ENCODE measurements at regions not wholly inside any gene's neighbourhood (a gene's known extent, or its start where the extent isn't known, plus 50 kb on each side); places are given as distances from the start of the nearest gene placed in this dataset.

GRCh38 chr12:61860451-61860850 lies 399.8 kb upstream of the USP15 start:
- no peak for DNase-seq

DNA sequence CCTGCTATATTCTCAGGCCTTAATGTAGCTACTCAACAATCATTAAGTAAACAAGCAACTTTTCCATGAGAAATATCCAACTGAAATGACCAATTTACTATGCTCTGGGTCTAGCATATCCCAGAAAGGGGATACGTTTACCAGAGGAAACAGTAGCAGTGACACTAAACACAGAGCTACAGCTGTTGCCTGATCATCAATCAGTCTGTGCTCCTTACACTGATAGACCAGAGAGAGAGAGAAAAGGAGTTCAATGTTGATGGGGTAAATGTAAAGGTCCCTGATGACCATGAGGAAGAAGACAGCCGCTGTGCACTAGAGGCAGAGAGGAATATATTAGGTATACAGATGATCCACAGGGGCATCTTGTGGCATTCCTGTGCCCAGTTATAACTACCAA lies 397.2 kb upstream of the USP15 start:
- no peak for DNase-seq

DNA sequence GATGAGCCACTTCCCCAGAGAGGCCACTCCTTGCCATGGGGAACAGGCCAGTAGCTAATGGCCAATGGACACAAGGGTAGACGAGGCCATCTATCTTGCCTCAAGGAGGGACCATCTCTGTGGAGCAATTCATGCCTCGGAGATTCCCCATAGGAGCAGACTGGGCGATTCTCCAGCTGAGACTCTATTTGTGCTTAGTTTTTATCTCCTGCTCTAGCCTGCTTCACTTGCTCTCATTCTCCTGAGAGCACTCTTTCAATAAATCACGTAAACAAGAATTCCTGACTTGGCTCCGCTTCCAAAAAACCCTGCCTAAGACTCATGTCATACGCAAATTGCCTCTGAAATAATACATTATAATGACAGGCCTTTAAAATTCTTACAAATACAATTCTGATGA lies 396.4 kb upstream of the USP15 start:
- no peak for DNase-seq

DNA sequence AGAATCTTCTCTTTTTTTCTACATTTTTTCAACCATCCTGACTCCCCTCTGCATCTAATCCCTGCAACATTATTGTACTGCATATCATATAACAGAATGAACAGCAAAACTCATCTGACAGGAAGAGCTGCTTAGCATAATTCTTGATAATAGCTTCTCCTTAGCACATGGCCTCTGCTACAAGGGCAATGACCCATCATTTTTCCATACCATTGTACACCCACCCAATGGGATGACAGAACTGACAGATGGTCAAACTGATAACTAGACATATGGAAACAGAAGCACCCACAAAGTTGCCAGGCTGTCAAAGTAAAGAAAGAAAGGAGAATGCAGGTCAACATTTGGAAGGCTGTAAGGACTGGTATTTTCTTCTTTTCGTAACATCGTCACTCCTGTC lies 390.4 kb upstream of the USP15 start:
- DNase-seq, result no peak

DNA sequence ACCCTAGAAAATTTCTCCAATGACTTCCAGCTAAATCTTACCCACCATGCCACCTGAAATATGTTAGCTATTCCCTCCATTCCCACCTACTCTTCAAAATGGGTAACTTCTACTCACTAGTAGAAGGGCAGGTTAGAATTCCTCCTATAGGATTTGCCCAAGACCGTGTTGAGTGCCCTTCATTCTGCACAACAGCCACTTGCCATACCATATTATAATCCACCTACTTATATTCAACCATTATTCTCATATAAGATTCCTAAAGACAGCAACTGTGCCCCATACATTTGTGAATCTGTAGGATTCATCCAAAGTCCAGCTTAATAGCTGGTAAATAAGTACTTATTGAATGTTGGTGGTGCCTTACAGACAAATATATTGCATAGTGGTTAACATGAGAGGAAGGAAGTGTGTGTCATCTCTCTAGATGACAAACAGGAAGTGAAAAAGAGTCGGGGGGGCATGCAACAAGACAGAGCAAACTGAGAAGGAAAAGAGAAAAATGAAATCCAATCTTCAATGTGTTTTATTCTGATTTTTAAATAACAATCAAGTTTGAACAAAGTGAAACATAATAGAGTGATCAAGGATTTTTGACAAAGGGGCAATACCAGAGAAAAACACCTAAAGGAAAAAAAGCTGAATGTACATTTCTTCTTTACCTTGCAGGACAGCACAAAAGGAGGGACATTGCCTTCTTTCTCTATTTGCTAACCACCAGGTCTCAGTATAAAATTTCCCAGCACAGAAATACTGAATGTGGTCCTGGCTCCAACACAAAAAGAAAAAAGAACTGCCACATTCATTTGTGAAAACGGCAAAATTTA lies 389.3 kb upstream of the USP15 start:
- DNase-seq, result peak; percentile 7

- no peak for DNase-seq
These were observed 388.8 kb upstream of the USP15 start for GRCh38 chr12:61871485-61871810.

DNA sequence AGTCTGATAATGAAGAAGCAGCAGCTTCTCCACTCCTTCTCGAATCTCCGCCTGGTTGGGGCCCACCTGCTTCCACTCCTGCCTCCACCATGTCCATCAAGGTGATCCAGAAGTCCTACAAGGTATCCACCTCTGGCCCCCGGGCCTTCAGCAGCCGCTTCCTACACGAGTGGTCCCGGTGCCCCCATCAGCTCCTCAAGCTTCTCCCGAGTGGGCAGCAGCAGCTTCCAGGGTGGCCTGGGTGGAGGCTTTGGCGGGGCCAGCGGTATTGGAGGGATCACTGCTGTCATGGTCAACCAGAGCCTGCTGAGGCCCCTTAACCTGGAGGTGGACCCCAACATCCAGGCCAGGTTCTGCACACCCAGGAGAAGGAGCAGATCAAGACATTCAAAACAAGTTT lies 381.0 kb upstream of the USP15 start:
- no peak for DNase-seq

GRCh38 chr12:61880186-61880585 lies 380.0 kb upstream of the USP15 start:
- DNase-seq, result no peak

DNA sequence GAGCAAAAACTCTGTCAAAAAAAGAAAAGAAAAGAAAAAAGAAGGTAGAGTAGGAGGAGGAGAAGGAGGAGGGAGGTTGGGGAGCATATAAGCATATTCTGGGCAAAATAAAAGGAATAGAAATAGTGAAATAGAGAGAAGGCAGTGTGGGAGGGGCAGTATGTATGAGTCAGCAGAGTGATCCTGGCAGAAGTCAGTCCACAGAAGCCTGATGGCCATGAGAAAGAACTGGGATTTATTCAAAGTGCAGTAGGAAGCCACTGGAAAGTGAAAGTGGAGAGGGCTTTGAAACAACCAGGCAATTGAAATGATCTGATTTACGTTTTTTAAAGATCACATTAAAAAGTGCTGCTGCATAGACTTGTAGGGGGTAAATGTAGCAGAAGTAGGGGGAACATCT lies 368.6 kb upstream of the USP15 start:
- DNase-seq, result no peak

DNA sequence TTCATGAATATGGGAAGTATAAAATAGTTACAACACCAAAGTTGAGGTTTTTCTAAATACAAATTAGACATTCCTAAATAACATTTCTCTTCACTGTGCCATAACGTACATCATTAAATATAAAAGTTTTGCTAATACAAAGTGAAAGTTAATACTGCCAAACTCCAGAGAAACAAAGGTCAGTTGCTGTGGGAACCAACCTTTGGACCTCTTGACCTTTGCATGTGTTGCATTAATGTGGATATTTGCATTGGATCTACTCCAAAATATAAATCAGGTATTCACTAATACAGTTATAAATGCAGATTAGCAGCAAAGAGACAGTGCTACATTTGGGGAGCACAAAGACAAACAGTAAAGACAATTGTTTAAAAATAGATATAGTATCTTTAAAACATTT lies 366.0 kb upstream of the USP15 start:
- no peak for DNase-seq

GRCh38 chr12:61896436-61896835 lies 363.8 kb upstream of the USP15 start:
- no peak for DNase-seq

GRCh38 chr12:61902403-61902802 lies 357.8 kb upstream of the USP15 start:
- no peak for DNase-seq

DNA sequence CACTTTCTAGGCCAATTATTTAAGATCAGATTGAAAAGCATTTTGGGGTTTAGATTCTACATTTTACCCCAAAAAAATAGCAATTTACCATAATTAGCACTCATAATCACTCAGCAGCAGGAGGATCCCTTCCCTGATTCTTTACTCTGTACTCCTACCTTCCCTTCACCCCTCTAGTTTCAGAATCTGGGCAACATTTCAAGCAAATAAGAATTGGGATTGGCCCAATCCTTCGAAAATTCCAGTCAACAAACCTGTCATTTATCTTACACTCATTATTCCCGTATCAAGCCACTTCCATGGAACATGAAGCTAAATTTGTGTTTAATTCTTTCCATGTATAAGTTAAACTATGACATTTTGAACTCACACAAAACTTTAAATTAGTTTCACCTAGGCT lies 349.1 kb upstream of the USP15 start:
- no peak for DNase-seq

DNA sequence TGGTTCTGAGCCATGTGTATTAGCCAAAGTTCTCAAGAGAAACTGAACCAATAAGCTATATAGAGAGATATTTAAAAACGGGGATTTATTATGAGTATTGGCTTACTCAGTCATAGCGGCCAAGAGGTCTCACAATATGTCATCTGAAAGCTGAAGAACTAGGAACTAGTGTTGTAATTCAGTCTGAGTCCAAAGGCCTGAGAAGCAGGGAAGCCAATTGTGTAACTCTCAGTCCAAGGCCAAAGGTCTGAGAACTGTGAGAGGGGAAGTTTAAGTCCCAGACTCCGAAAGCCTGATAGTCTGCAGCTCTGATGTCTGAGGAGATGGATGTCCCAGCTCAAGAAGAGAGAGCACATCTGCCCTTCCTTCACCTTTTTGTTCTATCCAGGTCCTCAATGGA lies 344.8 kb upstream of the USP15 start:
- DNase-seq, result no peak

GRCh38 chr12:61916831-61917230 lies 343.4 kb upstream of the USP15 start:
- no peak for DNase-seq

GRCh38 chr12:61919686-61920085 lies 340.5 kb upstream of the USP15 start:
- DNase-seq, result no peak

- DNase-seq, result no peak
These were observed 340.0 kb upstream of the USP15 start for GRCh38 chr12:61920230-61920629.

DNA sequence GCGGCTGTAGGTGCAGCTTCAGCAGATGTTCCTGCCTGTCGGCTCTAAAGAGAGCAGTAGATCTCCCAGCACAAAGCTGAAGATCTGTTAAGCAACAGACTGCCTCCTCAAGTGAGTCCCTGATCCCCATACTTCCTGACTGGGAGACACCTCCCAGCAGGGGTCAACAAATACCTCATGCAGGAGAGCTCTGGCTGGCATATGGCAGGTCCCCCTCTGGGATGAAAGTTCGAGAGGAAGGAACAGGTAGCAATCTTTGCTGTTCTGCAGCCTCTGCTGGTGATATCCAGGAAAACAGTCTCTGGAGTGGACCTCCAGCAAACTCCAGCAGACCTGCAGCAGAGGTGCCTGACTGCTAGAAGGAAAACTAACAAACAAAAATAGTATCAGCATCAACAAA lies 337.1 kb upstream of the USP15 start:
- no peak for DNase-seq

- no peak for DNase-seq
These were observed 325.6 kb upstream of the USP15 start for GRCh38 chr12:61934564-61934963.

DNA sequence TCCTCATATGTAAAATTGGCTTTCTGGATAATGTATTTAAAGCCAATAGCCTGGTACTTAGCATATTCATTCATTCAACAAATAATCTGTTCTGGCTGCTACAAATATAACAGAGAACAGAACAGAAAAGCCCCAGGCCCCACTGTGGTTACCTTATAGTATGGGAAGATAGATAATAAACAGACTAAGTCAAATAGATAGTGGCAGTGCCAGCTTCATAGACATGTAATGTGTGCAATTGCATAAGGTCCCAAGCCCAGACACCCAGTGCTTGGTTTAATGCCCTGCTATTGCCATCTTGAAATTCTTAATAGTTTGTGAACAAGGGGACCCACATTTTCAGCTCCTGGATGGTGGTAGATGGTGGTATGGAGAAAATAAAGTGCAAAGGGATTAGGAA lies 320.2 kb upstream of the USP15 start:
- DNase-seq, result no peak

- DNase-seq, result no peak
These were observed 303.7 kb upstream of the USP15 start for GRCh38 chr12:61956545-61956944.

- no peak for DNase-seq
These were observed 285.7 kb upstream of the USP15 start for GRCh38 chr12:61974461-61974860.

- DNase-seq, result no peak
These were observed 274.4 kb upstream of the USP15 start for GRCh38 chr12:61985830-61986229.

DNA sequence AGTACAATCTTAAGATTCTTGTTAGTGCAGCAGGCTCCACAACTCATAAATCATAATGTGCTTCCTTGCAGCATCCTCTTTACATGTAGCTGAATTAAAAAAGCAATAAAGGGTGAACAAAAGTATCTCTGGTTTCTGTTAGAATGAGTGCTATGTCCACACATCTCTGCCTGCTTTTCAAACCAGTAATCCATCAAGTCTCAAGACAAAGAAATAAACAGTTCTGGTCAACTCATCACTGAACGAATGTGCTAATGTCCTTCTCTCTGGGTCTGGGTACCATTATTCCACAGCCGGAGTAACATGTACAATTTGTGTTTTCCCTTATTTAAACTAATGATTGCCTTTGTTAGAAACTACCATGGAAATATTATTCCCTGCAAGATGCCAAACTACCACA lies 273.0 kb upstream of the USP15 start:
- DNase-seq, result no peak

- peak; percentile 25 for DNase-seq
These were observed 268.5 kb upstream of the USP15 start for GRCh38 chr12:61991661-61992060.
